Ascending aorta (tissue), 2 donors: ENCODE measurements at regions not wholly inside any gene's neighbourhood (a gene's known extent, or its start where the extent isn't known, plus 50 kb on each side); places are given as distances from the start of the nearest gene placed in this dataset.

ENCODE experiments used
- DNase-seq, 2 donors: peaks; one replicate each; pipeline ENCODE4 v3.0.0-alpha.2; 2019; ENCODE audit warnings: low spot score in 2 of 2
- H3K27ac ChIP-seq, 2 donors: fragments of 200-600 bp; sonication (generic); one replicate each; pipeline ENCODE4 v1.5.1; 2016 to 2017; ENCODE audit warnings: mild to moderate bottlenecking in 1 of 2
- H3K27me3 ChIP-seq: fragments of 200-600 bp; sonication (generic); one replicate; pipeline ENCODE4 v1.5.1; 2017
- H3K36me3 ChIP-seq, 2 donors: fragments of 200-600 bp; sonication (generic); one replicate each; pipeline ENCODE4 v1.5.1; 2016
- H3K4me1 ChIP-seq, 2 donors: fragments of 200-600 bp; sonication (generic); one replicate each; pipeline ENCODE4 v1.5.1; 2016 to 2017; ENCODE audit warnings: mild to moderate bottlenecking in 1 of 2
- H3K4me3 ChIP-seq, 2 donors: fragments of 200-600 bp; sonication (generic); one replicate each; pipeline ENCODE4 v1.5.1; 2016 to 2017; ENCODE audit warnings: mild to moderate bottlenecking in 1 of 2
- H3K9me3 ChIP-seq, 2 donors: fragments of 200-600 bp; sonication (generic); one replicate each; pipeline ENCODE4 v1.5.1; 2016
- intact Hi-C: fragments of 100-400 bp; cut with DNase I; formaldehyde crosslinking; loops from one replicate; pipeline ENCODE4 v1.15.1; 2023
- TF ChIP-seq, protein P1 (sequence below), 3 experiments: fragments of 200-600 bp in 2 of 3; fragments of 450-650 bp in 1 of 3; sonication (generic) in 2 of 3; IDR thresholded peaks; one replicate each; pipeline ENCODE4 v1.5.1; 2016 to 2019; ENCODE audit warnings: antibody characterized with exemption in 3 of 3, mild to moderate bottlenecking in 1 of 3, moderate library complexity in 1 of 3

DNA sequence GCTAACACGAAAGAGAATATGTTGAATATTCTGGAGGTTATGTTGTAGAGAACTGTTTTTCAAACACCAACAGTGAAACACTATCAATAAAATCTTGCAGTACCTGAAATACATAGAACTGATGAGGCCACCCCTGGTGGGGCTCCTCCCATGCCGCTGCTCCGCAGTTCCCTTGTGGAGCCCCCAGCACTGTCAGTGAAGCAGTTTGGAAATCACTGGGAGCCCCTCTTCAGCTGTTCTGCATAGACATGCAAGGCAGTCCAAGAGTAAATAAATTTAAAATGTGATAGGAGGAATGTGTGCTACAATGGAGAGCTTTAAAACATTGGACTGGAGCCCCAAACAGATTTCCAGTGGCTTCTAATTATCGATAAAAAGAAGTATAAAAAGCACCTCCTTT lies 189.4 kb downstream of the FNDC1 start:
- TF ChIP-seq, protein P1, sequence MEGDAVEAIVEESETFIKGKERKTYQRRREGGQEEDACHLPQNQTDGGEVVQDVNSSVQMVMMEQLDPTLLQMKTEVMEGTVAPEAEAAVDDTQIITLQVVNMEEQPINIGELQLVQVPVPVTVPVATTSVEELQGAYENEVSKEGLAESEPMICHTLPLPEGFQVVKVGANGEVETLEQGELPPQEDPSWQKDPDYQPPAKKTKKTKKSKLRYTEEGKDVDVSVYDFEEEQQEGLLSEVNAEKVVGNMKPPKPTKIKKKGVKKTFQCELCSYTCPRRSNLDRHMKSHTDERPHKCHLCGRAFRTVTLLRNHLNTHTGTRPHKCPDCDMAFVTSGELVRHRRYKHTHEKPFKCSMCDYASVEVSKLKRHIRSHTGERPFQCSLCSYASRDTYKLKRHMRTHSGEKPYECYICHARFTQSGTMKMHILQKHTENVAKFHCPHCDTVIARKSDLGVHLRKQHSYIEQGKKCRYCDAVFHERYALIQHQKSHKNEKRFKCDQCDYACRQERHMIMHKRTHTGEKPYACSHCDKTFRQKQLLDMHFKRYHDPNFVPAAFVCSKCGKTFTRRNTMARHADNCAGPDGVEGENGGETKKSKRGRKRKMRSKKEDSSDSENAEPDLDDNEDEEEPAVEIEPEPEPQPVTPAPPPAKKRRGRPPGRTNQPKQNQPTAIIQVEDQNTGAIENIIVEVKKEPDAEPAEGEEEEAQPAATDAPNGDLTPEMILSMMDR (IDR thresholded peaks at IDR 0.05), result no peak
- H3K4me3 ChIP-seq, result no peak overlapping the region
- intact Hi-C loops, result no loop called here
- H3K27me3 ChIP-seq, result no peaks in the 10 kb centered on the region
- no peak overlapping the region for H3K27ac ChIP-seq
- no peaks in the 10 kb centered on the region for H3K36me3 ChIP-seq
- H3K9me3 ChIP-seq, result no peaks in the 10 kb centered on the region
- DNase-seq, result no peak
- H3K4me1 ChIP-seq, result peaks cover 0 to 11% of the 10 kb centered on the region in 2 donors

DNA sequence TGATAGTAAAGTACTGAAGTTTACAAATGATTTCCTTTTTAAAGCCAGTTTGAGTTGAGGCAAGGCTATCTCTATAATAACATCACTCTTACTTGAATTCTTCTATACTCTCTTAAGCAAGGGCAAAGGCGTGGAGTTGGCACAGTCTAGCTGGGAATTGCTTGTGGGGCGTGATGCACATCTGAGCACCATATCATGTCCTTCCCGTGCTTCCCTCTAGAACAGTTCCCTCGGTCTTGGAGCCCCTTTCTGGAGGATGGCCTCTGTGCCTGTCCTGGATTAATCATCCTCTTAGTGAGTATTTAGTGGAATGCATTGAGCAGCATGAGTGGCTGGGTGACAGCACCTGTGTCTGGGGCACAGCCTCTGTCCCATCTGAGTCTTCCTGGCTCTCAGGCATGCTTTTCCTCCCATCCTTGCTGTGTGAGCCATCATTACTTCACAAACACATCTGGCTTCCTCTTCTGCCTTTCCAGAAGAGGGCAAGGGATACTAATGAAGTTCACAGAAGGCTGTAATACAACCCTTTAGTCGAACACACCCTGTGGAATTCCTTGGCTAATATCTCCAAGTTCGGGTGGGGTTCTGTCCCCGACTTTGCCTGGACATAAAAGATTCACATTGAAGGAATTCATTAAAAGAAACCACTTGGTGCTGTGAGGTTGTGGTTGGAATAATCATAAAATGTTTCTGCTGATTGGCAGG lies 188.2 kb downstream of the FNDC1 start:
- Histone ChIP-seq H3K4me1 (peaks cover 0 to 11% of the 10 kb centered on the region in 2 donors), H3K4me3 (no peak overlapping the region), H3K27me3 (no peaks in the 10 kb centered on the region), H3K9me3 (no peaks in the 10 kb centered on the region), H3K36me3 (no peaks in the 10 kb centered on the region), H3K27ac (no peak overlapping the region)
- DNase-seq, result no peak
- TF ChIP-seq, protein P1 (IDR thresholded peaks at IDR 0.05), result no peak
- intact Hi-C loops, result no loop called here

GRCh38 chr6:159353193-159353592 lies 184.0 kb downstream of the FNDC1 start:
- TF ChIP-seq, protein P1 (IDR thresholded peaks at IDR 0.05), result no peak
- Histone ChIP-seq H3K27me3 (no peaks in the 10 kb centered on the region), H3K4me1 (no peaks in the 10 kb centered on the region), H3K9me3 (no peaks in the 10 kb centered on the region), H3K36me3 (no peaks in the 10 kb centered on the region), H3K27ac (no peak overlapping the region), H3K4me3 (no peak overlapping the region)
- DNase-seq, result no peak
- intact Hi-C loops, result no loop called here

DNA sequence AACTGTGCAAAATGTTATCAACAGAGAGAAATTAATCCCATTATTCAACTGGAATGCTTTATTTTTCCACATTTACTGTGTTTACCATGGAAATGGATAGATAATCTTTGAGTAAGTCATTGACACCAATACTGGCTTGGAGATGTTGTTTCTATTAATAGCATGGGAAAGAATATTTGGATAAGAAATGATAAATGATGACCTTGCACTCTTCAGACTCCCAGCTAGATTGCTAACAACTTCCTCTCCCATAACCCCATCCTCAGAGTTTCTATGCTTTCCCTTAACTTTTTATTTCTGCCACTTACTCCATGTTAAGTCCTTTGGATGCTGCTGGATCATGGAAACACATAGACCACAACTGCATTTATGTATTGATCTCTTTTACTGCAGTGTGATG lies 182.5 kb downstream of the FNDC1 start:
- Histone ChIP-seq H3K4me1 (no peaks in the 10 kb centered on the region), H3K36me3 (no peaks in the 10 kb centered on the region), H3K27ac (no peak overlapping the region), H3K27me3 (no peaks in the 10 kb centered on the region), H3K4me3 (no peak overlapping the region), H3K9me3 (no peaks in the 10 kb centered on the region)
- intact Hi-C loops, result no loop called here
- TF ChIP-seq, protein P1 (IDR thresholded peaks at IDR 0.05), result no peak
- DNase-seq, result no peak

DNA sequence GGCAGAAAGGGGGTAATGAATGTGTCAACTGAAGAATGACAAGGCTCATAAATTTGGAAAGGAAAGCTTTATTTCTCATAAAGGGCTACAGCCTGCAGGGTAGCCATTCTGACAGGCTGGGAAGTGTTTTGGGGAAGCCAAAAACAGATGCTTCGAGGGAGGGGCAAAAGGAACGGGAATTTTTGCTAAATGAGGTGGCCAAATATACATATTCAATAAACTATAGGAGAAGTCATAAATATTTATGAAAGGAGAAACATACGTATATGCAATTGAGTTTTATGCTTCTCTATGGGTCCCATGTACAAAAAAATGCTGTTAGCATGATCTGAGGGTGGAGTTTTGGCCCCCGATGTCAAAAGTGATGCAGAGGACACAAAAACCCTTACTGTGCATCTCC lies 180.7 kb downstream of the FNDC1 start:
- TF ChIP-seq, protein P1 (IDR thresholded peaks at IDR 0.05), result no peak
- DNase-seq, result no peak
- intact Hi-C loops, result no loop called here

DNA sequence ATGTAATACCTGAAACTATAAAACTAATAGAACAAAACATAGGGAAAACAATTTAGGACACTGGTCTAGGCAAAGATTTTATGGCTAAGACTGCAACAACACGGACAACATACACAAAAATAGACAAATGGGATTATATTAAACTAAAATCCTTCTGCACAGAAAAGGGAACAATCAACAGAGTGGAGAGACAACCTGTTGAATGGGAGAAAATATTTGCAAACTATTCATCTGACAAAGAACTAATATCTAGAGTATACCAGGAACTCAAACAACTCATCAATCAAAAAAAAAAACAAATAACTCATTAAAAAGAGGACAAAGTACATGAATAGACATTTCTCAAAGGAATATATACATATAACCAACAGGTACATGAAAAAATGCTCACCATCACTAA lies 174.5 kb downstream of the FNDC1 start:
- no peak for DNase-seq
- H3K27ac ChIP-seq, result no peak overlapping the region
- no peaks in the 10 kb centered on the region for H3K27me3 ChIP-seq
- peaks cover 0 to 9% of the 10 kb centered on the region in 2 donors for H3K9me3 ChIP-seq
- no peaks in the 10 kb centered on the region for H3K4me1 ChIP-seq
- H3K4me3 ChIP-seq, result no peak overlapping the region
- H3K36me3 ChIP-seq, result no peaks in the 10 kb centered on the region
- intact Hi-C loops, result no loop called here
- TF ChIP-seq, protein P1 (IDR thresholded peaks at IDR 0.05), result no peak

More for the DNA sequence above, 180.7 kb downstream of the FNDC1 start:
- Histone ChIP-seq H3K4me1 (no peaks in the 10 kb centered on the region), H3K27ac (no peak overlapping the region), H3K36me3 (no peaks in the 10 kb centered on the region), H3K9me3 (no peaks in the 10 kb centered on the region), H3K4me3 (no peak overlapping the region), H3K27me3 (no peaks in the 10 kb centered on the region)
